Hepatocyte (in vitro differentiated cells): ENCODE measurements at regions not wholly inside any gene's neighbourhood (a gene's known extent, or its start where the extent isn't known, plus 50 kb on each side); places are given as distances from the start of the nearest gene placed in this dataset.

Source experiments
- EZH2 ChIP-seq: fragments of 200-600 bp; sonication (generic); IDR thresholded peaks from 2 replicates; pipeline ENCODE4 v1.6.1; 2016; ENCODE audit warnings: antibody characterized with exemption, mild to moderate bottlenecking, borderline replicate concordance
- EZH2phosphoT487 ChIP-seq: fragments of 200-600 bp; sonication (generic); IDR thresholded peaks from one replicate; pipeline ENCODE4 v1.6.1; 2018; ENCODE audit warnings: antibody characterized with exemption, mild to moderate bottlenecking, low read depth, moderate library complexity; ENCODE audit not compliant: unreplicated experiment, severe bottlenecking
- TF ChIP-seq, protein P1 (sequence below): fragments of 200-600 bp; sonication (generic); IDR thresholded peaks from 2 replicates; pipeline ENCODE4 v1.5.1; 2016; ENCODE audit warnings: antibody characterized with exemption, mild to moderate bottlenecking; ENCODE audit not compliant: poor library complexity

DNA sequence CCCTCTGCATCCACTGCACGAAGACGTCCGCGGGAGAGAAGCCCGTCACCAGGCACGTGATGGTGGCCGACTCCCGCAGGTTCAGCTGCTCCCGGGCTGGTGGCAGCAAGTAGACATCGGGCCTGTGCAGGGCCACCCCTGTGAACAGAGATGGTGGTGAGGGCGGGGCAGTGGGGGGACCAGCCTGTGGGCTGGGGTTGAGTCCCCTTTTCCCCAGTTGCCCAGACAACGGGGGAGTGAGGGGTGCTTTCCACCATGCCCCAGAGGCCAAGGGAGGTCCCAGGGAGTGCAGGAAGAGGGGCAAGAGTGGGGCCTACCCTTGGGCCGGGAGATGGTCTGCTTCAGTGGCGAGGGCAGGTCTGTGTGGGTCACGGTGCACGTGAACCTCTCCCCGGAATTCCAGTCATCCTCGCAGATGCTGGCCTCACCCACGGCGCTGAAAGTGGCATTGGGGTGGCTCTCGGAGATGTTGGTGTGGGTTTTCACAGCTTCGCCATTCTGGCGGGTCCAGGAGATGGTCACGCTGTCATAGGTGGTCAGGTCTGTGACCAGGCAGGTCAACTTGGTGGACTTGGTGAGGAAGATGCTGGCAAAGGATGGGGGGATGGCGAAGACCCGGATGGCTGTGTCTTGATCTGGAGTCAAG lies 328.3 kb downstream of the TMEM121 start:
- TF ChIP-seq, protein P1, sequence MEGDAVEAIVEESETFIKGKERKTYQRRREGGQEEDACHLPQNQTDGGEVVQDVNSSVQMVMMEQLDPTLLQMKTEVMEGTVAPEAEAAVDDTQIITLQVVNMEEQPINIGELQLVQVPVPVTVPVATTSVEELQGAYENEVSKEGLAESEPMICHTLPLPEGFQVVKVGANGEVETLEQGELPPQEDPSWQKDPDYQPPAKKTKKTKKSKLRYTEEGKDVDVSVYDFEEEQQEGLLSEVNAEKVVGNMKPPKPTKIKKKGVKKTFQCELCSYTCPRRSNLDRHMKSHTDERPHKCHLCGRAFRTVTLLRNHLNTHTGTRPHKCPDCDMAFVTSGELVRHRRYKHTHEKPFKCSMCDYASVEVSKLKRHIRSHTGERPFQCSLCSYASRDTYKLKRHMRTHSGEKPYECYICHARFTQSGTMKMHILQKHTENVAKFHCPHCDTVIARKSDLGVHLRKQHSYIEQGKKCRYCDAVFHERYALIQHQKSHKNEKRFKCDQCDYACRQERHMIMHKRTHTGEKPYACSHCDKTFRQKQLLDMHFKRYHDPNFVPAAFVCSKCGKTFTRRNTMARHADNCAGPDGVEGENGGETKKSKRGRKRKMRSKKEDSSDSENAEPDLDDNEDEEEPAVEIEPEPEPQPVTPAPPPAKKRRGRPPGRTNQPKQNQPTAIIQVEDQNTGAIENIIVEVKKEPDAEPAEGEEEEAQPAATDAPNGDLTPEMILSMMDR: no peak
- TF ChIP-seq EZH2phosphoT487: no peak
- TF ChIP-seq EZH2: no peak
